Central memory CD8-positive, alpha-beta T cell (primary cell): ENCODE measurements at regions not wholly inside any gene's neighbourhood (a gene's known extent, or its start where the extent isn't known, plus 50 kb on each side); places are given as distances from the start of the nearest gene placed in this dataset.

ENCODE experiments used
- ATAC-seq: fragments of 150-1000 bp; cut with Tn5 transposase; replicated peaks from 2 replicates; pipeline ENCODE4 v1.10.0; 2022; ENCODE audit warnings: mild to moderate bottlenecking, moderate FRiP score, moderate number of reproducible peaks; ENCODE audit not compliant: poor library complexity, severe bottlenecking; ENCODE audit errors: extremely low read depth
- DNase-seq, 2 donors: peaks; one replicate each; pipeline ENCODE4 v3.0.0; 2021; ENCODE audit warnings: low spot score in 2 of 2
- H3K27ac Mint-ChIP-seq: one replicate; pipeline ENCODE4 v1.8.0; 2022; ENCODE audit warnings: low read depth, mild to moderate bottlenecking, moderate library complexity, mixed read lengths
- H3K27me3 Mint-ChIP-seq: one replicate; pipeline ENCODE4 v1.8.0; 2022; ENCODE audit warnings: mixed read lengths
- H3K36me3 Mint-ChIP-seq: one replicate; pipeline ENCODE4 v1.8.0; 2022; ENCODE audit warnings: mild to moderate bottlenecking, moderate library complexity, mixed read lengths; ENCODE audit not compliant: insufficient read depth
- H3K4me1 Mint-ChIP-seq: one replicate; pipeline ENCODE4 v1.8.0; 2022; ENCODE audit warnings: mixed read lengths
- H3K4me3 Mint-ChIP-seq: one replicate; pipeline ENCODE4 v1.8.0; 2022; ENCODE audit warnings: mild to moderate bottlenecking, moderate library complexity, mixed read lengths
- H3K9me3 Mint-ChIP-seq: one replicate; pipeline ENCODE4 v1.8.0; 2022; ENCODE audit warnings: mixed read lengths

- H3K36me3 Mint-ChIP-seq, result no peaks in the 10 kb centered on the region
- no peaks in the 10 kb centered on the region for H3K9me3 Mint-ChIP-seq
- H3K4me1 Mint-ChIP-seq, result peaks cover 6% of the 10 kb centered on the region
- ATAC-seq (no peak), DNase-seq (no peak)
- H3K27me3 Mint-ChIP-seq, result peaks cover 57% of the 10 kb centered on the region
- no peak overlapping the region for H3K4me3 Mint-ChIP-seq
- no peak overlapping the region for H3K27ac Mint-ChIP-seq
Observed at GRCh38 chr9:126230692-126231091, 95.9 kb upstream of the MVB12B start.

- Mint-ChIP-seq H3K4me3 (no peak overlapping the region), H3K9me3 (no peaks in the 10 kb centered on the region), H3K36me3 (no peaks in the 10 kb centered on the region), H3K27ac (no peak overlapping the region), H3K27me3 (peaks cover 46% of the 10 kb centered on the region), H3K4me1 (peaks cover 6% of the 10 kb centered on the region)
- DNase-seq (no peak), ATAC-seq (no peak)
Observed at GRCh38 chr9:126232461-126232860, 94.2 kb upstream of the MVB12B start.

- Mint-ChIP-seq H3K36me3 (no peaks in the 10 kb centered on the region), H3K9me3 (no peaks in the 10 kb centered on the region), H3K27ac (no peak overlapping the region), H3K27me3 (peaks cover 46% of the 10 kb centered on the region), H3K4me3 (no peak overlapping the region), H3K4me1 (peaks cover 6% of the 10 kb centered on the region)
- DNase-seq, result no peak
- ATAC-seq, result no peak
Observed at GRCh38 chr9:126233175-126233574, 93.5 kb upstream of the MVB12B start.

GRCh38 chr9:126233913-126234525, 92.6 kb upstream of the MVB12B start:
- no peaks in the 10 kb centered on the region for H3K4me1 Mint-ChIP-seq

GRCh38 chr9:126234681-126235335, 91.8 kb upstream of the MVB12B start:
- H3K27me3 Mint-ChIP-seq, result peaks cover 39% of the 10 kb centered on the region
- ATAC-seq (no peak), DNase-seq (no peak)
- H3K4me1 Mint-ChIP-seq, result no peaks in the 10 kb centered on the region
- H3K4me3 Mint-ChIP-seq, result no peak overlapping the region
- no peak overlapping the region for H3K27ac Mint-ChIP-seq
- H3K9me3 Mint-ChIP-seq, result no peaks in the 10 kb centered on the region
- no peaks in the 10 kb centered on the region for H3K36me3 Mint-ChIP-seq

More at GRCh38 chr9:126233913-126234525, 92.6 kb upstream of the MVB12B start:
- Mint-ChIP-seq H3K27me3 (peaks cover 46% of the 10 kb centered on the region), H3K36me3 (no peaks in the 10 kb centered on the region), H3K9me3 (no peaks in the 10 kb centered on the region), H3K27ac (no peak overlapping the region), H3K4me3 (no peak overlapping the region)
- DNase-seq (no peak), ATAC-seq (no peak)

GRCh38 chr9:126235336-126236243, 91.0 kb upstream of the MVB12B start:
- Mint-ChIP-seq H3K9me3 (no peaks in the 10 kb centered on the region), H3K36me3 (no peaks in the 10 kb centered on the region), H3K4me1 (no peaks in the 10 kb centered on the region), H3K4me3 (no peak overlapping the region), H3K27me3 (peaks cover 36% of the 10 kb centered on the region), H3K27ac (no peak overlapping the region)
- DNase-seq (no peak), ATAC-seq (no peak)

GRCh38 chr9:126236273-126236672, 90.4 kb upstream of the MVB12B start:
- Mint-ChIP-seq H3K9me3 (no peaks in the 10 kb centered on the region), H3K27ac (no peak overlapping the region), H3K27me3 (peaks cover 36% of the 10 kb centered on the region), H3K4me1 (no peaks in the 10 kb centered on the region), H3K36me3 (no peaks in the 10 kb centered on the region), H3K4me3 (no peak overlapping the region)
- no peak for DNase-seq
- no peak for ATAC-seq

GRCh38 chr9:126238415-126238814, 88.2 kb upstream of the MVB12B start:
- ATAC-seq (no peak), DNase-seq (no peak)

GRCh38 chr9:126239515-126239914, 87.1 kb upstream of the MVB12B start:
- Mint-ChIP-seq H3K27me3 (peaks cover 32% of the 10 kb centered on the region), H3K9me3 (no peaks in the 10 kb centered on the region), H3K4me1 (no peaks in the 10 kb centered on the region), H3K4me3 (no peak overlapping the region), H3K36me3 (no peaks in the 10 kb centered on the region), H3K27ac (no peak overlapping the region)
- no peak for DNase-seq
- ATAC-seq, result no peak

More at GRCh38 chr9:126238415-126238814, 88.2 kb upstream of the MVB12B start:
- Mint-ChIP-seq H3K27ac (no peak overlapping the region), H3K36me3 (no peaks in the 10 kb centered on the region), H3K27me3 (peaks cover 24% of the 10 kb centered on the region), H3K4me1 (no peaks in the 10 kb centered on the region), H3K9me3 (no peaks in the 10 kb centered on the region), H3K4me3 (no peak overlapping the region)

GRCh38 chr9:126240835-126241234, 85.8 kb upstream of the MVB12B start:
- Mint-ChIP-seq H3K9me3 (no peaks in the 10 kb centered on the region), H3K27me3 (peaks cover 45% of the 10 kb centered on the region), H3K27ac (peak overlapping the region; percentile 47), H3K4me1 (no peaks in the 10 kb centered on the region), H3K4me3 (no peak overlapping the region), H3K36me3 (no peaks in the 10 kb centered on the region)
- DNase-seq, result no peak
- no peak for ATAC-seq

- Mint-ChIP-seq H3K4me3 (no peak overlapping the region), H3K4me1 (no peaks in the 10 kb centered on the region), H3K36me3 (no peaks in the 10 kb centered on the region), H3K27me3 (peaks cover 72% of the 10 kb centered on the region), H3K9me3 (no peaks in the 10 kb centered on the region), H3K27ac (no peak overlapping the region)
- DNase-seq (no peak), ATAC-seq (no peak)
Observed at GRCh38 chr9:126248680-126249079, 77.9 kb upstream of the MVB12B start.

- Mint-ChIP-seq H3K4me3 (no peak overlapping the region), H3K36me3 (no peaks in the 10 kb centered on the region), H3K4me1 (peaks cover 6% of the 10 kb centered on the region)
Observed at GRCh38 chr9:126261584-126262356, 64.9 kb upstream of the MVB12B start.

More at GRCh38 chr9:126261584-126262356, 64.9 kb upstream of the MVB12B start:
- Mint-ChIP-seq H3K9me3 (no peaks in the 10 kb centered on the region), H3K27ac (no peak overlapping the region), H3K27me3 (peaks cover 72% of the 10 kb centered on the region)
- ATAC-seq (no peak), DNase-seq (no peak)
